Stomach (tissue), 4 donors: ENCODE measurements at regions not wholly inside any gene's neighbourhood (a gene's known extent, or its start where the extent isn't known, plus 50 kb on each side); places are given as distances from the start of the nearest gene placed in this dataset.

ENCODE experiments used
- POLR2A ChIP-seq, 4 donors: fragments of 450-650 bp; IDR thresholded peaks; one replicate each; pipeline ENCODE4 v1.6.1; 2016; ENCODE audit warnings: antibody characterized with exemption in 4 of 4, control low read depth in 2 of 4, mild to moderate bottlenecking in 1 of 4, moderate library complexity in 1 of 4
- TF ChIP-seq, protein P1 (sequence below), 7 experiments: fragments of 450-650 bp in 4 of 7; fragments of 200-600 bp in 3 of 7; sonication (generic) in 3 of 7; IDR thresholded peaks; one replicate each; pipeline ENCODE4 v1.5.1; 2016 to 2019; ENCODE audit warnings: antibody characterized with exemption in 7 of 7, control low read depth in 2 of 7, mild to moderate bottlenecking in 1 of 7

DNA sequence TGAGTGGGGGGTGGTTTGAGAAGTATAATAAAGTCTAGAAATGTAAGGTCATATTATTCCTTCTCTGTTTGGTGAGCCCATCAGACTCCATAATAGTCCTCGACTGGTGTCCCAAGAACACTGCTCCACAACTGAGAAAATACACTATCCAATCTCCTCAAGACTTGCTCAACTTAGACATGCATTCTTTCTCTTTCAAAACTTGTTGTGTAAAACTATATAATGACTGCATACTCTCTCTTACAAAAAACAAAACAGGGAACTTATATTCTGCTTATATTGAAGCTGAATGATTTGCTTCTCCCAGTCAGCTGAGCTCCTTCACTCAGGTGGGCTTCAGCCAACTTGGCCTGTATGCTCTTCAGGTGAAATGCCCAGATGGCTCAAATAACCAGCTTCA is 204.7 kb downstream of the ZNF365 start:
- TF ChIP-seq, protein P1, sequence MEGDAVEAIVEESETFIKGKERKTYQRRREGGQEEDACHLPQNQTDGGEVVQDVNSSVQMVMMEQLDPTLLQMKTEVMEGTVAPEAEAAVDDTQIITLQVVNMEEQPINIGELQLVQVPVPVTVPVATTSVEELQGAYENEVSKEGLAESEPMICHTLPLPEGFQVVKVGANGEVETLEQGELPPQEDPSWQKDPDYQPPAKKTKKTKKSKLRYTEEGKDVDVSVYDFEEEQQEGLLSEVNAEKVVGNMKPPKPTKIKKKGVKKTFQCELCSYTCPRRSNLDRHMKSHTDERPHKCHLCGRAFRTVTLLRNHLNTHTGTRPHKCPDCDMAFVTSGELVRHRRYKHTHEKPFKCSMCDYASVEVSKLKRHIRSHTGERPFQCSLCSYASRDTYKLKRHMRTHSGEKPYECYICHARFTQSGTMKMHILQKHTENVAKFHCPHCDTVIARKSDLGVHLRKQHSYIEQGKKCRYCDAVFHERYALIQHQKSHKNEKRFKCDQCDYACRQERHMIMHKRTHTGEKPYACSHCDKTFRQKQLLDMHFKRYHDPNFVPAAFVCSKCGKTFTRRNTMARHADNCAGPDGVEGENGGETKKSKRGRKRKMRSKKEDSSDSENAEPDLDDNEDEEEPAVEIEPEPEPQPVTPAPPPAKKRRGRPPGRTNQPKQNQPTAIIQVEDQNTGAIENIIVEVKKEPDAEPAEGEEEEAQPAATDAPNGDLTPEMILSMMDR (IDR thresholded peaks at IDR 0.05): no peak
- no peak for TF ChIP-seq POLR2A (IDR thresholded peaks at IDR 0.05)
